Spinal cord (tissue), 9 donors: ENCODE measurements at regions not wholly inside any gene's neighbourhood (a gene's known extent, or its start where the extent isn't known, plus 50 kb on each side); places are given as distances from the start of the nearest gene placed in this dataset.

Experiments
- DNase-seq, 6 donors: peaks; one replicate each; pipeline versions ENCODE4 v3.0.0 to v3.0.0-alpha.2; 2013 to 2015; ENCODE audit warnings: low spot score in 6 of 6, low read depth in 4 of 6
- H3K27ac ChIP-seq: one replicate; pipeline ENCODE4 v1.5.1; 2013; ENCODE audit warnings: low read depth, low read length, control low read depth
- H3K27me3 ChIP-seq: one replicate; pipeline ENCODE4 v1.6.1; 2013; ENCODE audit warnings: low read length; ENCODE audit not compliant: control insufficient read depth, insufficient read depth
- H3K36me3 ChIP-seq: one replicate; pipeline ENCODE4 v1.6.1; 2013; ENCODE audit warnings: low read length; ENCODE audit not compliant: control insufficient read depth, insufficient read depth
- H3K4me1 ChIP-seq: one replicate; pipeline ENCODE4 v1.6.1; 2013; ENCODE audit warnings: low read length; ENCODE audit not compliant: control insufficient read depth, insufficient read depth
- H3K4me3 ChIP-seq: one replicate; pipeline ENCODE4 v1.5.1; 2013; ENCODE audit warnings: low read depth, low read length, control low read depth
- H3K9me3 ChIP-seq: one replicate; pipeline ENCODE4 v1.6.1; 2013; ENCODE audit warnings: low read length; ENCODE audit not compliant: control insufficient read depth, insufficient read depth
- WGBS: methylation state at CpG from one replicate; pipeline ENCODE4 v1.1.5; 2013; ENCODE audit warnings: missing lambda C conversion rate; ENCODE audit not compliant: insufficient coverage; 5-methylcytosine and 5-hydroxymethylcytosine counted together
- donor health status: healthy.

DNA sequence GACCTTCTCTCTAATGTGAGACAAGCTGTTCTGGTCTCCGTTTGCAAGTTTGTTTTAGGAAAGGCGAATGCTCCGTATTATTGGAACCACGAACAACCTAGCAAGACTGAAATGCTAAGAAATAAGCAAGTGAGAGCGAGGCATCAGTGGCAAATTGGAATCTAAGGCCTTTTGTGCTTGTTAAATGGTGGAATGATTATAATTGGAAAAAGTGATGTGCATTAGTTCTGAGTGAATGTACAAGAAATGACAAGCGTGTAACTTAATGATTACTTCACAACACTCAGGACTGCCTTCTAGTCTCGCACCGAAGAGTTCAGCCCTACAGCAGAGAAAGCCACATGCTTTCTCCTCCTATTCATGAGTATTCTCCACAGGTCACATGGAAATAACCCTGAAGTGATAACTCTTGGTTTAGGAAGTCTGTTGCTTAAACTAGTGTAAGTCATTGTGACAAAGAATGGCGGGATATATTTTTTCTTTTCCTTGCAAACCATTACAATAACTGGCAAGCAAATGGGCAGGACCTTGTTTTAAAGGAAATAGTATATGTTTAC lies 392.2 kb upstream of the FIGN start:
- no peaks in the 10 kb centered on the region for H3K9me3 ChIP-seq
- H3K36me3 ChIP-seq, result no peaks in the 10 kb centered on the region
- H3K27ac ChIP-seq, result no peak overlapping the region
- peak in 2 of 6 donors; percentile 12 to 59 for DNase-seq
- H3K4me3 ChIP-seq, result no peak overlapping the region
- H3K27me3 ChIP-seq, result no peaks in the 10 kb centered on the region
- 60% methylated on average over 5 of the region's 9 CpGs for WGBS
- H3K4me1 ChIP-seq, result no peaks in the 10 kb centered on the region

DNA sequence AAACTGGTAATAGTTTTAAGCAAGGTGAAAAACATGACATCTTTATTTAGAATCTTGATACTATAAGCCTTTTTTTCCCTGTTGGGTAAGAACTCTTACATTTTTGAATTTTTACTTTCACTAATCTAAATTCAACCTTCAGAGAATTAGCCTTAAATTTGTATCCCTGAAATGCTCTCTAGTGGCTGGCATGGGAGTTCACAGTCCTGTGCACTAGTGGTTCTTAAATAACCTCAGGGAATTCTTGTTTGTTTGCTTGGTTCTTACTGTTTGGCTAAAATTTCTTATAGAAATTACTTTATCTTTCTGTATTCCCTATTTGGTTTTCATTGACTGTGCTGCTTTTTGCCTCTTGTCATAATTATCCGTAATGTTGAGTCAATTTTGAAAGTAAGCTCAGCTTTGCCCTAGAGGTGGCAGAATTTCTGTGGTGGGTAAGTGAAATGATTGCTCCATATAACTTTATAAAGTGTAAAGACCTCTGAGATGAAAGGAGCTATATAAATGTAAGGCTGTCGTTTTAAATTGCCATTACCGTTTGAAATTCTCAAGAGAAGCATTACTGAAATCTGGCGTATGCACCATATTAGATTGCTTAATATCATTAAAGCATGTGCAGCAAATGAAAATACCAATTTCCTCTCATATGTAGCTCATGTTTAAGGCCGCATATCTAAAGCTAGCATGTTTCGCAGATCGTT lies 391.3 kb upstream of the FIGN start:
- no peaks in the 10 kb centered on the region for H3K9me3 ChIP-seq
- no peaks in the 10 kb centered on the region for H3K36me3 ChIP-seq

GRCh38 chr2:164115806-164116205 lies 380.0 kb upstream of the FIGN start:
- no peaks in the 10 kb centered on the region for H3K4me1 ChIP-seq
- H3K27me3 ChIP-seq, result no peaks in the 10 kb centered on the region
- no peak overlapping the region for H3K27ac ChIP-seq
- 20% methylated on average over 1 of the region's 4 CpGs for WGBS
- H3K9me3 ChIP-seq, result no peaks in the 10 kb centered on the region
- no peaks in the 10 kb centered on the region for H3K36me3 ChIP-seq
- no peak for DNase-seq
- no peak overlapping the region for H3K4me3 ChIP-seq

More for the DNA sequence above, 391.3 kb upstream of the FIGN start:
- Histone ChIP-seq H3K27me3 (no peaks in the 10 kb centered on the region), H3K4me3 (no peak overlapping the region), H3K27ac (no peak overlapping the region), H3K4me1 (no peaks in the 10 kb centered on the region)
- peak in 3 of 6 donors; percentile 10 to 87 (median 32) for DNase-seq
- no CpG with 5 or more reads among the region's 7 CpGs for WGBS

- H3K4me1 ChIP-seq, result no peaks in the 10 kb centered on the region
- no peaks in the 10 kb centered on the region for H3K27me3 ChIP-seq
- no peak for DNase-seq
- no peaks in the 10 kb centered on the region for H3K36me3 ChIP-seq
- H3K27ac ChIP-seq, result no peak overlapping the region
- H3K9me3 ChIP-seq, result no peaks in the 10 kb centered on the region
- no peak overlapping the region for H3K4me3 ChIP-seq
These were observed 379.1 kb upstream of the FIGN start for GRCh38 chr2:164114937-164115336.

DNA sequence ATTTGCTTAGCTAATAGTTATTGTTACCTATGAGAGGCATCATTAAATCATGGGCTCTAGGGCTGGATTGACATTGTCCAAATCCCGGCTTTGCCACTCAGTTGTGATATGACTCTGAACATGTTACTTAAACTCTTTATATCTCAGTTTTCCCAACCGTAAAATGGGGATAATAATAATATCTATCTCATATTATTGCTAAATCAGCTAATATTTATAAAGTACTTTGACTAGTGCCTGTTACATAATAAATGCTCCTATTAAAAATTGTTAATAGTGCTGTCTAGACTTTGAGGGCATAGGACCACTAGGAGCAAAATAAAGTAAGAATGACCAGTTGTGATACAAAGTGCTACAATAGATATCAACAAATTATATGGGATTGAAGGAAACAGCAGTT lies 376.3 kb upstream of the FIGN start:
- DNase-seq, result no peak
- H3K4me1 ChIP-seq, result peaks cover 3% of the 10 kb centered on the region
- WGBS, result no CpG with 5 or more reads among the region's 2 CpGs

DNA sequence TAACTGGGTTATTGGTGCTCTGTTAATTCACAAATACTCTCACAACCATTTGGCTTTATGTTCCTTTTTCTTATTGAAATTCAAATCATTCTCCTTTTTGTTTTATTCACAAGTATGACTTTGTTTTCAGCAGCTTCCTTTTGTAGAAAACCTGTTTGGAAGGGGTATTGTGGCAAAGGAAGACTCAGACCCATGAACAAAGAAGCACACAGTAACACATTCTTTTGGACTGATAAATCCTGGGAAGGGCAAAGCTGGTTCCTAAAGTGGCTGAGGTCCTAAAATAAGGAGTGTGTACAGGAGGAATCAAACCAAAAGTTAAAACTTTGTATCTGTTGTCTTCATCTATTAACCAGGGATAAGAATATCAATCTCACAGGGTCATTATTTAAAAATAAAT lies 374.7 kb upstream of the FIGN start:
- H3K27ac ChIP-seq, result no peak overlapping the region
- H3K27me3 ChIP-seq, result no peaks in the 10 kb centered on the region
- no peaks in the 10 kb centered on the region for H3K36me3 ChIP-seq
- H3K9me3 ChIP-seq, result no peaks in the 10 kb centered on the region
- no peak overlapping the region for H3K4me3 ChIP-seq
- peak in 1 of 6 donors; percentile 26 for DNase-seq
- H3K4me1 ChIP-seq, result peaks cover 3% of the 10 kb centered on the region

More for the DNA sequence above, 376.3 kb upstream of the FIGN start:
- no peak overlapping the region for H3K4me3 ChIP-seq
- H3K27ac ChIP-seq, result no peak overlapping the region
- no peaks in the 10 kb centered on the region for H3K27me3 ChIP-seq
- H3K36me3 ChIP-seq, result no peaks in the 10 kb centered on the region
- H3K9me3 ChIP-seq, result no peaks in the 10 kb centered on the region

- Histone ChIP-seq H3K36me3 (no peaks in the 10 kb centered on the region), H3K4me1 (peaks cover 3% of the 10 kb centered on the region), H3K4me3 (no peak overlapping the region), H3K9me3 (no peaks in the 10 kb centered on the region), H3K27me3 (no peaks in the 10 kb centered on the region), H3K27ac (no peak overlapping the region)
- WGBS, result 96% methylated on average over 14 of the region's 14 CpGs
- no peak for DNase-seq
These were observed 373.2 kb upstream of the FIGN start for GRCh38 chr2:164109006-164109405.

- 53% methylated on average over 2 of the region's 6 CpGs for WGBS
These were observed 367.5 kb upstream of the FIGN start for GRCh38 chr2:164103271-164103670.

DNA sequence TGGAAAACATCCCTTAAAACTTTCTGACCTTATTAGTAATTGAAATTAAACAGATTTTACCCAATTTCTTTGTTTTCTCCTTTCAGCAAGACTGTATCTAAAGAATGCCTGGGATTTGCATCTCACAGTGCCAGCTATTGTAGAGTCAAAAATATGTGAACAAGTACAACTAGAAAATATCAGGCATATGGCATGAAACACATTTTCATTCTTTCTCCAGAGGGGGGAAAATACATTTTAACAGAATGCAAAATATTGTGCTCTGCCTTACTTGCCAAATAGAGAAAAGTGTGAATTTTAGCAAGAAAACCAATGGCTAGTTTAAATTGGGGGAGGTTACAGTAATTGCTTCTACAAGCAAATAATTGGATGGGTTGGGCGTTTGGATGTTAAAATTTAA lies 366.6 kb upstream of the FIGN start:
- Histone ChIP-seq H3K36me3 (no peaks in the 10 kb centered on the region), H3K4me1 (no peaks in the 10 kb centered on the region), H3K27me3 (no peaks in the 10 kb centered on the region), H3K9me3 (no peaks in the 10 kb centered on the region), H3K4me3 (no peak overlapping the region), H3K27ac (no peak overlapping the region)
- WGBS, result no CpG with 5 or more reads among the region's 1 CpG
- DNase-seq, result peak in 2 of 6 donors; percentile 18 to 55

More at GRCh38 chr2:164103271-164103670, 367.5 kb upstream of the FIGN start:
- Histone ChIP-seq H3K27me3 (no peaks in the 10 kb centered on the region), H3K36me3 (no peaks in the 10 kb centered on the region), H3K9me3 (no peaks in the 10 kb centered on the region), H3K4me3 (no peak overlapping the region), H3K27ac (no peak overlapping the region), H3K4me1 (no peaks in the 10 kb centered on the region)
- no peak for DNase-seq

- Histone ChIP-seq H3K4me3 (no peak overlapping the region), H3K27me3 (no peaks in the 10 kb centered on the region), H3K27ac (no peak overlapping the region), H3K4me1 (no peaks in the 10 kb centered on the region), H3K9me3 (no peaks in the 10 kb centered on the region), H3K36me3 (no peaks in the 10 kb centered on the region)
- WGBS, result no CpG with 5 or more reads among the region's 4 CpGs
- DNase-seq, result no peak
These were observed 355.9 kb upstream of the FIGN start for GRCh38 chr2:164091673-164092072.
